ENCODE measurements at regions not wholly inside any gene's neighbourhood (a gene's known extent, or its start where the extent isn't known, plus 50 kb on each side); places are given as distances from the start of the nearest gene placed in this dataset.

DNA sequence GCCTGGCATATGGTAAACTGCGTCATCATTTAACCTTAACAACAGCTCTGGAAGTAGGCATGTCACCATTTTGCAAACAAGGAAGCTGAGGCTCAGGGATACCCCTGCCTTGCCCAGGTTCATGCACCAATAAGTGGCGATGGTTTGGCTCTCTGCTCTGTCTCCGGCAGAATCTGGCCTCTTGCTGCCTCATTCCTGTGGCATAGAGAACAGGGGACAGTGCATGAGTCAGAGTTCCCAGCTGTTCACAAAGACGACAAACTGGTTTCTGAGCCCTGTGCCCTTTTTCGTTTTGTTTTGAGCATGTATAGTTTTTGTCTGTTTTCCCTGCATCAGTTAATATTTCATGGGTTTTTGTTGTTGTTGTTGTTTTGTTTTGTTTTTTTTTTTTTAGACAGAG is 236.8 kb downstream of the OPA1 start:
- DNase-seq: no peak

GRCh38 chr3:193830791-193831191 is 237.8 kb downstream of the OPA1 start:
- DNase-seq: no peak

- DNase-seq: no peak
Measured at GRCh38 chr3:193831495-193832455, 238.8 kb downstream of the OPA1 start.

DNA sequence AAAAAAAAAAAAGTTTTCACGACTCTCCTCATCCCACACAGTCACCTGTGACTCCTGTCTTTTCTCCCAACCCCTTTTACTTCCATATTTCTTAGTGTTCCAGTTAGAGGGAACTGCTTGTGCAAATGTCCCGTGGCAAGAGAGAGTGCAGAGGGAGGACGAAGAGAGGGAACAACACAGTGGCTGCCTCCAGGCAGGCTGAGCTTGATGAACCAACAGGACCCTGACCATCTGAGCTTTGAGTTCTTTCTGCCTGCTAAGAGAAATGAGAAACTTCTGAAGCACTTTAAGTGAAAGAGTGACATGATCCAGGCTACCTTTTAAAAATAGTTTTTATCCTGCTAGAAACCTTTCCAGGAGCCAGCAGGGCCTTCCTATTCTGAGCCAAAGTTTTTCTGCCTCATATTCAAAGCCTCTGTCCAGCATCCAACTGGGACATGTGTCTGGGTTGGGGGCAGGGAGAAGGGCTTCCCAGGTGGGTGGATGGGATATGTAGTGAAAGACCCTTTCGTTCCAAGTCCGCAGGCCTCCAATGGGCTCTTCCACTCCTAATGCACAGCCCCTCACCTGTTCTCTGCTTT is 239.9 kb downstream of the OPA1 start:
- no peak for DNase-seq

DNA sequence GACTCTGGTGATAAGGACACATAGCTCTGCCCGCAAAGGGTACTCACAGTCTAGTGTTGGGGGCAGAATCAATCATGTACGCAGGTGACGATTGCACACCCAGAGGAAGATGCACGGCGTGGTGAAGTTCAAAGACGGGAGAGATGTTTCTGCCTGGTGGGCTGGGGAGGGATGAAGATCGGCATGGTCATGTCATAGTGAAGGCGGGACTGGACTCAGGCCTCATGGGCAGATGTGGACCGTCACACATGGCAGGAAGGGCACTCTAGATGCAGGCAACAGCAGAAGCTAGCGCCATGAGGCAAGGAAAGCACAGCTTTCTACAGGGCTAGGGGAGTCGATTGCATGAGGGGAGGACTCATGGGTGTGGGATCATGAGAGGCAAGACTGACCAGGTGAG is 240.6 kb downstream of the OPA1 start:
- DNase-seq: no peak

GRCh38 chr3:193835414-193835813 is 242.4 kb downstream of the OPA1 start:
- DNase-seq: no peak

- DNase-seq: no peak
Measured at GRCh38 chr3:193836511-193836910, 243.5 kb downstream of the OPA1 start.

DNA sequence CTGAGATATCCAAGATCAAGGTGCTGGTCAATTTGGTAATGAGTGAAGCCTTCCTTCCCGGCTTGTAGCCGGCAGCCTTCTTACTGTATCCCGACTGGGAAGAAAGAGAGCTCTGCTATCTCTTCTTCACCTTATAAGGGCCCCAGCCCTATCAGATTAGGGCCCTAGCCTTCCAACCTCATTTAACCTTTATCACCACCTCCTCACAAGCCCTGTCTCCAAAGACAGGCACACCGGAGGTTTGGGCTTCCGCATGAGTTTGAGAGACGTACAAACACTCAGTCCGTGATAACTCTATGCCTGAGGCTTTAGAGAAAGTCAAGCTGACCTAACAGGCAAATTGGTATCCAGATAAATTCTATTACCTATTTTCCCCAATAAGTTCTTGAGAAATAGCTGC is 243.9 kb downstream of the OPA1 start:
- no peak for DNase-seq

GRCh38 chr3:193837347-193837827 is 244.4 kb downstream of the OPA1 start:
- no peak for DNase-seq

GRCh38 chr3:193840111-193840641 is 247.2 kb downstream of the OPA1 start:
- no peak for DNase-seq

- no peak for DNase-seq
Measured at GRCh38 chr3:193841581-193841980, 248.6 kb downstream of the OPA1 start.

DNA sequence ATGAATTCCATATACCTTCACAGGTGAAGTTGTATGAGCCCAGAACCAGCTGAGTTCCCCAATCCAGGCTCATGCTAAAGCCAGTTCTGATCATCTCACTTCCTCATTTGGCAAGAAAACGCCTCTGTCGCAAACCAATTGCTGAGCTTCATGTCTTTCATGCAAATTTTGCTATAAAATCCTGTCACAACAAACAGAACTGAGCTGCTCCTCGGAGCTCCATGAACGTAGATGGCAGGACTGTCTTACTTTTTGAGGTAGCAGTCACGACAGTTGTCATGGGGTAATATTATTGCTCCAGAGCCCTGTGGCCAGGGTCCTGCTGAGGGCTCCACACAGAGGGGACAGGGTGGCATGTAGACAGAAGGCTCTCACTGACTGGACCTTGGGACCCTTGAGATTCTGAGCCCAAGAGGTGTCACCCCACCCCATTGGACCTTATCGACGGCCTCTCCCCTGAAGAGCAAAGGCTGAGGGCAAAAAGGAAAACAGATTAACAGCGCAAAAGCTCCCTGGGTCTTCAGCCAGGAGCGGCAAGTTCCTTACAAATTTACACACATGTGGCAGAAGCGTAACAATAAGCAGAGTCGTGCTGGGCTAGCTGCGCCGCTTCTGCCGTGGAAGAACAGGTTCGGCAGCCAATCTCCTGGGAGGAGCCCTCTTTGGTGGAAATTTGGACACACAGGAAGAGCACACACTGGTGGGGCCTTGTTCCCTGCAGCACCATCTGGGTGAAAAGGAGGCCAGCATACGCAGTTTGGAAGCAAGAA is 249.2 kb downstream of the OPA1 start:
- DNase-seq: no peak

DNA sequence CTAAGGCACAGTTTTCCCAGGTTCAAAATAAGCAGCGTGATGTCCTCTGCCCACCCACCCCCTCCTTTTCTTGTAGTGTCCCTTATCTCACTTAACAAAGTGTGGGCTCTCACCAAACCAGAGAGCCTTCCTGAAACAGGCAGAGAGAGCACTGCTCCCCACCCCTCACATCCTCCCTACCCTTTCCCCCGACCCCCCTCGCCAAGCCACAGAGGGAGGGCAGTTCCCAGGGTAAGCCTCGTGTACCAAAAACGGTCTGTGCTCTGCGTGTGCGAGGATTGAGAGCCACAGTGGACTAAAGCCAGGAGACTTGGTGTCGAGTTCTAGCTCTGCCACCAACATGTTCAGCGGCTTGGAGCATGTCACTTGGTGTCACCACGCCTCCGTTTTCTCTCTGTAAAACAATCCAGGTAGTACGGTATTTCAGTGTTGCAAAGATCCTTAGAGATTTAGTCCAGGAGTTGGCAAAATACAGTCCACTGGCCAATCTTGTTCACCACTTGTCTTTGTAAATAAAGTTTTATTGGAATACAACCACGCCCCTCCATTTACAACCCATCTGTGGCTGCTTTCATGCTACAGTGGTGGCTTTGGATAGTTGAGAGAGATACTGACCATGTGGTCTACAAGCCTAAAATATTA is 249.9 kb downstream of the OPA1 start:
- no peak for DNase-seq

- DNase-seq: no peak
Measured at GRCh38 chr3:193843474-193844301, 250.7 kb downstream of the OPA1 start.

- DNase-seq: no peak
Measured at GRCh38 chr3:193844472-193844871, 251.5 kb downstream of the OPA1 start.

- DNase-seq: no peak
Measured at GRCh38 chr3:193845144-193845543, 252.1 kb downstream of the OPA1 start.

- no peak for DNase-seq
Measured at GRCh38 chr3:193846569-193846968, 253.6 kb downstream of the OPA1 start.

- DNase-seq: no peak
Measured at GRCh38 chr3:193847402-193847801, 254.4 kb downstream of the OPA1 start.

DNA sequence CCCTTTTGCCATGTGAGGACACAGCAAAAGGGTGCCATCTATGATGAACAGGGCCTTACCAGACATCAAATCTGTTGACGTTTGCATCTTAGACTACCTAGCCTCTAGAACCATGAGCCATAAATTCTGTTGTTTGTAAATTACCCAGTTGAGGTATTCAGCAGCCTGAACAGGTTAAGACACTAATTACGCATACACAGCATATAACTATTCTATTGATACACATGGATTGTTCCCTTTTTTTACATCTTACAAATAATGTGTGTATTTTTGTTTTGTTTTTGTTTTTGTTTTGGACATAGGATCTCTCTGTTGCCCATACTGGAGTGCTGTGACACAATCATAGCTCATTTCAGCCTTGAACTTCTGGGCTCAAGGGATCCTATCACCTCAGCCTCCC is 255.5 kb downstream of the OPA1 start:
- no peak for DNase-seq

DNA sequence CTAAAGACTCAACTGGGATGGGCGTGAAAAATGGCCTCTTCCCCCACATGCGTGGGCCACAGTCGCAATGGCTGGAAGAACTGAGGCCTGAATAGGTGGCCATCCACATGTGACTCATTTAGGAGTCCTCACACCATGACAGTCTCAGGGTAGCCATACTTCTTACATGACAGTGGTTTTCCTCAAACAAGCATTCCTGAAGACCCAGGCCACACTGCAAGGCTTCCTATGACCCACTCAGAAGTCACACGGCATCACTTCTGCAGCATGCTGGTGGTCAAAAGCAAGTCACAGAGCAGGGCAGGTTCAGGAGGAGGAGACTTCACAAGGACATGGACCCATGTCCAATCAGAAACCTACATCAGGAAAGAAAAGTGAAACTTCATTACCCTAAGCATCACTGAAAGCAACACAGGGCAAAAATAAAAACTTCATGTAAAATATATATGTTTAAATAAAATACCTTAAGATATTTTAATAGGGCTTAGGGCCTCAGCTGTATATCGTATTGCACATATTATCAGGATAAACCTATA is 257.1 kb downstream of the OPA1 start:
- DNase-seq: no peak

GRCh38 chr3:193851428-193851847 is 258.4 kb downstream of the OPA1 start:
- DNase-seq: no peak
